MM.1S (cell line): ENCODE measurements at regions not wholly inside any gene's neighbourhood (a gene's known extent, or its start where the extent isn't known, plus 50 kb on each side); places are given as distances from the start of the nearest gene placed in this dataset.

Source experiments
- DNase-seq: peaks from one replicate; pipeline ENCODE4 v3.0.0-alpha.2; 2015
- H2AFZ ChIP-seq: fragments of 300-600 bp; sonication (generic); 2 replicates; pipeline ENCODE4 v1.6.0; 2016; ENCODE audit warnings: antibody characterized with exemption, low read length
- H3F3A ChIP-seq: fragments of 300-600 bp; sonication (generic); 2 replicates; pipeline ENCODE4 v1.6.1; 2016; ENCODE audit warnings: mild to moderate bottlenecking, antibody characterized with exemption, low read length, moderate library complexity, mixed read lengths; ENCODE audit not compliant: insufficient read depth
- H3K27ac ChIP-seq: fragments of 300-600 bp; sonication (generic); 2 replicates; pipeline ENCODE4 v1.5.1; 2016; ENCODE audit warnings: mild to moderate bottlenecking, low read length
- H3K27me3 ChIP-seq: fragments of 300-600 bp; sonication (generic); replicated peaks from 2 replicates; pipeline ENCODE4 v1.6.0; 2016; ENCODE audit warnings: low read length; ENCODE audit not compliant: insufficient read depth
- H3K36me3 ChIP-seq: fragments of 300-600 bp; sonication (generic); replicated peaks from 2 replicates; pipeline ENCODE4 v1.6.1; 2016; ENCODE audit warnings: mild to moderate bottlenecking, low read length, mixed read lengths; ENCODE audit not compliant: insufficient read depth
- H3K4me1 ChIP-seq: fragments of 300-600 bp; sonication (generic); 2 replicates; pipeline ENCODE4 v1.6.1; 2016; ENCODE audit warnings: low read length, mixed read lengths
- H3K4me2 ChIP-seq: fragments of 300-600 bp; sonication (generic); 2 replicates; pipeline ENCODE4 v1.6.0; 2016; ENCODE audit warnings: low read depth, low read length
- H3K4me3 ChIP-seq: fragments of 300-600 bp; sonication (generic); 2 replicates; pipeline ENCODE4 v1.5.1; 2016; ENCODE audit warnings: low read length, mixed read lengths
- H3K79me2 ChIP-seq: fragments of 300-600 bp; sonication (generic); 2 replicates; pipeline ENCODE4 v1.6.1; 2016; ENCODE audit warnings: mixed run types, low read length, mixed read lengths
- H3K9ac ChIP-seq: fragments of 300-600 bp; sonication (generic); 2 replicates; pipeline ENCODE4 v1.6.1; 2016; ENCODE audit warnings: low read length, mixed read lengths
- H3K9me2 ChIP-seq: fragments of 300-600 bp; sonication (generic); replicated peaks from 2 replicates; pipeline ENCODE4 v1.6.1; 2016; ENCODE audit warnings: mild to moderate bottlenecking, low read length, mixed read lengths; ENCODE audit not compliant: insufficient read depth
- H3K9me3 ChIP-seq: fragments of 300-600 bp; sonication (generic); replicated peaks from 2 replicates; pipeline ENCODE4 v1.6.1; 2016; ENCODE audit warnings: mild to moderate bottlenecking, low read length, mixed read lengths; ENCODE audit not compliant: insufficient read depth
- H4K20me1 ChIP-seq: fragments of 300-600 bp; sonication (generic); 2 replicates; pipeline ENCODE4 v1.6.1; 2016; ENCODE audit warnings: mild to moderate bottlenecking, low read length, moderate library complexity, mixed read lengths; ENCODE audit not compliant: insufficient read depth
- CTCF ChIP-seq: fragments of 300-600 bp; sonication (generic); IDR thresholded peaks from 2 replicates; pipeline ENCODE4 v1.5.1; 2016; ENCODE audit warnings: antibody characterized with exemption, low read length, mixed read lengths
- EZH2 ChIP-seq: fragments of 300-600 bp; sonication (generic); optimal IDR thresholded peaks from 2 replicates; pipeline ENCODE3; 2017; ENCODE audit warnings: low read depth, mild to moderate bottlenecking, antibody characterized with exemption, low read length, mixed read lengths
- EZH2phosphoT487 ChIP-seq: fragments of 300-600 bp; sonication (generic); IDR thresholded peaks from 2 replicates; pipeline ENCODE4 v1.6.1; 2018; ENCODE audit warnings: antibody characterized with exemption, low read length

- Histone ChIP-seq H2AFZ (no peak overlapping the region), H3K9ac (no peak overlapping the region), H3K9me3 (no peaks in the 10 kb centered on the region), H3K4me3 (no peak overlapping the region), H3K9me2 (no peaks in the 10 kb centered on the region), H3K4me1 (no peaks in the 10 kb centered on the region), H3K4me2 (no peak overlapping the region), H3K79me2 (no peaks in the 10 kb centered on the region), H3F3A (no peaks in the 10 kb centered on the region), H3K36me3 (no peaks in the 10 kb centered on the region), H4K20me1 (no peaks in the 10 kb centered on the region), H3K27me3 (no peaks in the 10 kb centered on the region), H3K27ac (no peak overlapping the region)
- DNase-seq = no peak
- TF ChIP-seq CTCF (no peak), EZH2phosphoT487 (no peak), EZH2 (no peak)
Observed at GRCh38 chr12:84058136-84058535, 854.5 kb downstream of the SLC6A15 start.

DNA sequence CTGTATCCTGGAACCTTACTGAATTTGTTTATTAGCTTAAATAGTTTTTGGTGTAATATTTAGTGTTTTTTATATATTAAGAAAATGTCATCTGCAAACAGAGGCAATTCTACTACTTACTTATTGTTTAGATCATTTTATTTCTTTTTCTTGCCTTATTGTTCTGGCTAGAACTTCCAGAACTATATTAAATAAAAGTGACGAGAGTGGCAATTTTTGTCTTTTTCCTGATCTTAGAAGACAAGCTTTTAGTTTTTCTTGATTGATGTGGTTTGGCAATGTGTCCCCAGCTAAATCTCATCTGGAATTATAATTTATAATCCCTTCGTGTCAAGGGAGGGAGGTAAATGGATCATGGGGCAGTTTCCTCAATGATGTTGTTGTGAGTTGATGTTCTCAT is 857.8 kb downstream of the SLC6A15 start:
- no peak overlapping the region for H2AFZ ChIP-seq
- H3K4me3 ChIP-seq = no peak overlapping the region
- H3K79me2 ChIP-seq = no peaks in the 10 kb centered on the region
- no peak overlapping the region for H3K4me2 ChIP-seq
- no peak overlapping the region for H3K9ac ChIP-seq
- no peaks in the 10 kb centered on the region for H3K9me3 ChIP-seq
- no peaks in the 10 kb centered on the region for H3K9me2 ChIP-seq
- no peaks in the 10 kb centered on the region for H3K27me3 ChIP-seq
- H3K4me1 ChIP-seq = no peaks in the 10 kb centered on the region
- H3F3A ChIP-seq = no peaks in the 10 kb centered on the region
- H3K27ac ChIP-seq = no peak overlapping the region
- TF ChIP-seq CTCF (no peak), EZH2phosphoT487 (no peak), EZH2 (no peak)
- no peak for DNase-seq
- H3K36me3 ChIP-seq = no peaks in the 10 kb centered on the region
- H4K20me1 ChIP-seq = no peaks in the 10 kb centered on the region

- Histone ChIP-seq H3K9me3 (no peaks in the 10 kb centered on the region), H3F3A (no peaks in the 10 kb centered on the region), H3K9me2 (no peaks in the 10 kb centered on the region), H3K79me2 (no peaks in the 10 kb centered on the region), H3K27me3 (no peaks in the 10 kb centered on the region), H3K9ac (no peak overlapping the region), H2AFZ (no peak overlapping the region), H4K20me1 (no peaks in the 10 kb centered on the region), H3K4me1 (no peaks in the 10 kb centered on the region), H3K4me3 (no peak overlapping the region), H3K4me2 (no peak overlapping the region), H3K27ac (no peak overlapping the region), H3K36me3 (no peaks in the 10 kb centered on the region)
- DNase-seq = no peak
- TF ChIP-seq EZH2phosphoT487 (no peak), CTCF (no peak), EZH2 (no peak)
Observed at GRCh38 chr12:84047881-84048280, 864.7 kb downstream of the SLC6A15 start.
